ENCODE measurements at regions not wholly inside any gene's neighbourhood (a gene's known extent, or its start where the extent isn't known, plus 50 kb on each side); places are given as distances from the start of the nearest gene placed in this dataset.

DNA sequence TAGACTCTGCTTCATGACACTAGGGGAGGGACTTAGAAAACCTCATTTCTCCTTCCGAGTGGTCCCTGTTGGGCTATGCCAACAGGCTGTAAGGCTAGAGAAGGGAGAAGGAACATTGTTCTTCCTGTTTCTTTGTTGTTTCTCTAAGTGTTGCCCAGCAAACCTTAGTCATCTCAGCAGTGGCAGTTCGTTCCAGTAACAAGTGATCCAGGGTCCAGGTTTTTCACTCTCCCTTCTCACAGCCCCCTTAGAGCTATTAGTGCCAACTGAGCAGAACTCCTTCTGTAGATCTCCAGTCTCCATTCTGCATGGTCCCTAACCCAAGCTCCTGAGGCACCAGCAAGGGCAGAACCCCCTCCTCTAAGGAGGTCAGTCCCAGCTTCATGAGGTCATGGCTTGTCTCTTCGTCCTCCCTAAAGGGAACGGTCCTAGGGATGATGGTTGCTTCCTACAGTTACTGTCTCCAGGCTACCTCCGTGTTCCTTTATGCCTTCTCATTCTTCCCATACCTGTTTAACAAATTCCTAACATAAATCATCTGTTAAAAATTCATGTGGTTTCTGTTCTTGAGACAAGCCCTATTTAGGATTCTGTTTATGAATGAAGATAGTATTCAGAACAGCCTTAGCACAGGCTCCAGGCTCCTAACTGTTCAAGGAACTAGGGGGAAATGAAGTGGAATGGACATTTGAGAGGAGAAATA lies 168.6 kb upstream of the UBASH3B start:
- ChIA-PET CTCF (no interaction called here), POLR2A (no interaction called here)
- Mint-ChIP-seq H3K27me3 (peaks cover 1% of the 10 kb centered on the region), H3K4me3 (no peak overlapping the region), H3K4me1 (ENCODE audit: low read depth) (no peaks in the 10 kb centered on the region), H3K27ac (no peak overlapping the region), H3K9me3 (peaks cover 14% of the 10 kb centered on the region), H3K36me3 (ENCODE audit: low read depth) (no peaks in the 10 kb centered on the region)
- TF ChIP-seq, protein P1, sequence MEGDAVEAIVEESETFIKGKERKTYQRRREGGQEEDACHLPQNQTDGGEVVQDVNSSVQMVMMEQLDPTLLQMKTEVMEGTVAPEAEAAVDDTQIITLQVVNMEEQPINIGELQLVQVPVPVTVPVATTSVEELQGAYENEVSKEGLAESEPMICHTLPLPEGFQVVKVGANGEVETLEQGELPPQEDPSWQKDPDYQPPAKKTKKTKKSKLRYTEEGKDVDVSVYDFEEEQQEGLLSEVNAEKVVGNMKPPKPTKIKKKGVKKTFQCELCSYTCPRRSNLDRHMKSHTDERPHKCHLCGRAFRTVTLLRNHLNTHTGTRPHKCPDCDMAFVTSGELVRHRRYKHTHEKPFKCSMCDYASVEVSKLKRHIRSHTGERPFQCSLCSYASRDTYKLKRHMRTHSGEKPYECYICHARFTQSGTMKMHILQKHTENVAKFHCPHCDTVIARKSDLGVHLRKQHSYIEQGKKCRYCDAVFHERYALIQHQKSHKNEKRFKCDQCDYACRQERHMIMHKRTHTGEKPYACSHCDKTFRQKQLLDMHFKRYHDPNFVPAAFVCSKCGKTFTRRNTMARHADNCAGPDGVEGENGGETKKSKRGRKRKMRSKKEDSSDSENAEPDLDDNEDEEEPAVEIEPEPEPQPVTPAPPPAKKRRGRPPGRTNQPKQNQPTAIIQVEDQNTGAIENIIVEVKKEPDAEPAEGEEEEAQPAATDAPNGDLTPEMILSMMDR (IDR thresholded peaks at IDR 0.05), result no peak
- no peak for ATAC-seq
- intact Hi-C loops (cut with micrococcal nuclease), result no loop called here
- DNase-seq, result no peak

DNA sequence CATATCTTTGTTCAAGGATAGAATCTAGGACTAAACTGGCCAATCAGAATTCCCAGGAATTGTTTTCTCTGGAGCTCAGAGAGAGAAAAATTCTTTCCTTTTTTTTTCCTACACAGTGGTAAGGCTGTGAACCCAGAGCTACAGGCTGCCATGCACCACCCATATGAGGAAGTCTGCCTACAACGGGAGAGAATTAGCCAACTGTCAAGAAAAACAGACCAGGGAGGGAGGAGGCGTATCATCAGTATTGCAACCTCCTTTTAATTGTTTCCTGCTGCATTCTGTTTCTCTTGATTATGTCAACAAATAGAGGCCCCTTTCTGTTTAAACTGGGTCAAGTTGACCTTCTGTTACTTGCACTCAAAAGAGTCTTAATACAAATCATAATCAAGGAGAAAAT lies 176.5 kb upstream of the UBASH3B start:
- ATAC-seq (no peak), DNase-seq (no peak)
- Mint-ChIP-seq H3K4me1 (ENCODE audit: low read depth) (no peaks in the 10 kb centered on the region), H3K4me3 (no peak overlapping the region), H3K27ac (no peak overlapping the region), H3K27me3 (peaks cover 11% of the 10 kb centered on the region), H3K36me3 (ENCODE audit: low read depth) (no peaks in the 10 kb centered on the region), H3K9me3 (peaks cover 14% of the 10 kb centered on the region)
- POLR2A ChIA-PET, result no interaction called here
- TF ChIP-seq, protein P1 (IDR thresholded peaks at IDR 0.05), result no peak
- intact Hi-C loops (cut with micrococcal nuclease), result no loop called here
- CTCF ChIA-PET, result interaction anchor here (1.4 kb wide), 1 partner anchor 27 kb away, joined by 3 read pairs; no protein-coding TSS in a partner anchor

DNA sequence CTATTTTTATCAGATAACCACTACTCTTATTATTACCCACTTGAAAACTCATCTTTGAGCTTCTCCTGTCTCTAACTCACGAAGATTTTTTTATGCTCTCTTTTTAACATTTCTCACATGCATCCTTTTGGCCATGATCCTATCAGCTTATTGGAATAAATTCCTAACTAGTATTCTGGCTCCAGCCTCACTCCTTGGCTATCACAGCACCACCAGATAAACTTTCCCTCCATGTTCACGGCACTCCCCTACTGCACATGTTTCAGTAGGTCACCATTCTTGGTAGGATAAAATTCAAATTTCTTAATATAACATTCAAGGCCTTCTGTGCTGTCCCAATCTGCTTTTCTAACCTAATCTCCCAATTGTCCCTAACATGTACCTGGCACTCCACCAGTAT lies 186.6 kb upstream of the UBASH3B start:
- no peaks in the 10 kb centered on the region for H3K36me3 Mint-ChIP-seq (ENCODE audit: low read depth)
- H3K9me3 Mint-ChIP-seq, result no peaks in the 10 kb centered on the region
- ATAC-seq, result no peak
- no peak overlapping the region for H3K27ac Mint-ChIP-seq
- intact Hi-C loops (cut with micrococcal nuclease), result no loop called here
- CTCF ChIA-PET, result no interaction called here
- peaks cover 3% of the 10 kb centered on the region for H3K27me3 Mint-ChIP-seq
- DNase-seq, result no peak
- H3K4me3 Mint-ChIP-seq, result no peak overlapping the region
- POLR2A ChIA-PET, result no interaction called here
- TF ChIP-seq, protein P1 (IDR thresholded peaks at IDR 0.05), result no peak
- no peaks in the 10 kb centered on the region for H3K4me1 Mint-ChIP-seq (ENCODE audit: low read depth)

DNA sequence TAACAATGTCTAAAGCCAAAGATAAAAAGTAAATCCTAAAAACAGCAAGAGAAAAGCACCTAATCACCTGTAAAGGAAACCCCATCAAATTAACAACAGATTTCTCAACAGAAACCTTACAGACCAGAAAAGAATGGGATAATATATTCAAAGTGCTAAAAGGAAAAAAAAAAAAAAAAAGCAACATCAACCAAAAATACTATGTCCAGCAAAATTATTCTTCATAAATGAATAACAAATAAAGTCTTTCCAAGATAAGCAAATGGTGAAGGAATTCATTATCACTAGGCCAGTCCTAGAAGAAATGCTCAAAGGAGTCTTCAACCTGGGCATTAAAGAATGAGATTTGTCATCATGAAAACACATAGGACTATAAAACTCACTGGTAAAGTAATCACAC lies 192.0 kb upstream of the UBASH3B start:
- Mint-ChIP-seq H3K27me3 (no peaks in the 10 kb centered on the region), H3K9me3 (peaks cover 19% of the 10 kb centered on the region), H3K4me1 (ENCODE audit: low read depth) (no peaks in the 10 kb centered on the region), H3K36me3 (ENCODE audit: low read depth) (no peaks in the 10 kb centered on the region), H3K27ac (no peak overlapping the region), H3K4me3 (no peak overlapping the region)
- TF ChIP-seq, protein P1 (IDR thresholded peaks at IDR 0.05), result no peak
- POLR2A ChIA-PET, result no interaction called here
- CTCF ChIA-PET, result no interaction called here
- DNase-seq, result no peak
- no peak for ATAC-seq
- intact Hi-C loops (cut with micrococcal nuclease), result no loop called here

DNA sequence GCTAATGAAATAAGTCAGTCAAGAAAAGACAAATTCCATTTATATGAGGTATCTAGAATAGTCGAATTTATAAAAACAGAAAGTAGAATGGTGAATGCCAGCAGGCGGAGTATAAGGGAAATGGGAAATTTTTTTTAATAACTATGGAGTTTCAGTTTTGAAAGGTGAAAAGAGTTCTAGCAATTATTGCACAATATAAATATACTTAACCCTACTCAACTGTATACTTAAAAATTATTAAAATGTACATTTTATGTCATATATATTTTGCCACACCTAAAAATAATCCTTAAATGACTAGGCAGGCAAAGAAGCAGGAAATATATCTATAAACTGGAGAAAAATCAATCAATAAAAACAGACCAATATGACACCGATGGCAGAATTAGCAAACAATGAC lies 196.5 kb upstream of the UBASH3B start:
- POLR2A ChIA-PET, result no interaction called here
- Mint-ChIP-seq H3K4me3 (no peak overlapping the region), H3K9me3 (peaks cover 27% of the 10 kb centered on the region), H3K36me3 (ENCODE audit: low read depth) (no peaks in the 10 kb centered on the region), H3K4me1 (ENCODE audit: low read depth) (no peaks in the 10 kb centered on the region), H3K27me3 (peaks cover 3% of the 10 kb centered on the region), H3K27ac (no peak overlapping the region)
- ATAC-seq (no peak), DNase-seq (no peak)
- CTCF ChIA-PET, result interaction anchor here (1.1 kb wide), 1 partner anchor 10 kb away, joined by 3 read pairs; no protein-coding TSS in a partner anchor
- intact Hi-C loops (cut with micrococcal nuclease), result no loop called here
- TF ChIP-seq, protein P1 (IDR thresholded peaks at IDR 0.05), result no peak

Data from activated CD8-positive, alpha-beta T cell treated with anti-CD3 and anti-CD28 coated beads for 36 hours (primary cell).